ENCODE measurements at regions not wholly inside any gene's neighbourhood (a gene's known extent, or its start where the extent isn't known, plus 50 kb on each side); places are given as distances from the start of the nearest gene placed in this dataset.

DNA sequence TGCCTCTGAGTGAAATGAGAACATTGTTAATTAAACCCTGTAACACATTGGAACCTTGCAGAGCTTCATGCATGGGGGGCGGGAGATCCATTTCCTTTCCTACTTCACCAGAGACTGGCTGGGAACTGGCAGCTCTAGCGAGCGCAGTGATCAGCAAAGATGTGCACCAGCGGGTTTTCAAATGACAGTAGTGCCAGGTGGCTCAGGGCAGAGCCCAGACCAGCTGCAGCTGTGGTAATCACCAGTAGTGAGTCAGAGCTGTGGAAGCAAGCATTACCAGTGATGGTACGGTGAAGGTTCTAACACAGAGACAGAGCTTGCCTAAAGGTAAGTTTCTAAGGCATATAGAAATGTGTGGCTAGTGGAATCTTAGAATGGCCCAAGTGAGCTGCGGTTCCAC is 1009.7 kb upstream of the CELF2 start:
- no peak for TF ChIP-seq EP300 (IDR thresholded peaks at IDR 0.05)
- no peak for TF ChIP-seq POLR2A (IDR thresholded peaks at IDR 0.05)
- TF ChIP-seq POLR2AphosphoS5 (IDR thresholded peaks at IDR 0.05), result no peak
- TF ChIP-seq, protein P1, sequence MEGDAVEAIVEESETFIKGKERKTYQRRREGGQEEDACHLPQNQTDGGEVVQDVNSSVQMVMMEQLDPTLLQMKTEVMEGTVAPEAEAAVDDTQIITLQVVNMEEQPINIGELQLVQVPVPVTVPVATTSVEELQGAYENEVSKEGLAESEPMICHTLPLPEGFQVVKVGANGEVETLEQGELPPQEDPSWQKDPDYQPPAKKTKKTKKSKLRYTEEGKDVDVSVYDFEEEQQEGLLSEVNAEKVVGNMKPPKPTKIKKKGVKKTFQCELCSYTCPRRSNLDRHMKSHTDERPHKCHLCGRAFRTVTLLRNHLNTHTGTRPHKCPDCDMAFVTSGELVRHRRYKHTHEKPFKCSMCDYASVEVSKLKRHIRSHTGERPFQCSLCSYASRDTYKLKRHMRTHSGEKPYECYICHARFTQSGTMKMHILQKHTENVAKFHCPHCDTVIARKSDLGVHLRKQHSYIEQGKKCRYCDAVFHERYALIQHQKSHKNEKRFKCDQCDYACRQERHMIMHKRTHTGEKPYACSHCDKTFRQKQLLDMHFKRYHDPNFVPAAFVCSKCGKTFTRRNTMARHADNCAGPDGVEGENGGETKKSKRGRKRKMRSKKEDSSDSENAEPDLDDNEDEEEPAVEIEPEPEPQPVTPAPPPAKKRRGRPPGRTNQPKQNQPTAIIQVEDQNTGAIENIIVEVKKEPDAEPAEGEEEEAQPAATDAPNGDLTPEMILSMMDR (IDR thresholded peaks at IDR 0.05), result no peak
- intact Hi-C loops (cut with DNase I), result no loop called here
- H3K27me3 ChIP-seq, result no peaks in the 10 kb centered on the region
- 82 to 84% methylated on average over 6 of the region's 6 CpGs for WGBS, 2 donors
- H3K4me1 ChIP-seq, result no peaks in the 10 kb centered on the region
- no peak for DNase-seq
- no peaks in the 10 kb centered on the region for H3K9me3 ChIP-seq
- no peak overlapping the region for H3K27ac ChIP-seq
- no peak overlapping the region for H3K4me3 ChIP-seq
- H3K36me3 ChIP-seq, result no peaks in the 10 kb centered on the region

- no peaks in the 10 kb centered on the region for H3K9me3 ChIP-seq
- intact Hi-C loops (cut with DNase I), result no loop called here
- H3K4me1 ChIP-seq, result no peaks in the 10 kb centered on the region
- H3K27ac ChIP-seq, result no peak overlapping the region
- TF ChIP-seq POLR2A (IDR thresholded peaks at IDR 0.05), result no peak
- TF ChIP-seq EP300 (IDR thresholded peaks at IDR 0.05), result no peak
- TF ChIP-seq POLR2AphosphoS5 (IDR thresholded peaks at IDR 0.05), result no peak
- TF ChIP-seq, protein P1 (IDR thresholded peaks at IDR 0.05), result no peak
- no peak overlapping the region for H3K4me3 ChIP-seq
- 85 to 86% methylated on average over 2 of the region's 2 CpGs for WGBS, 2 donors
- no peaks in the 10 kb centered on the region for H3K27me3 ChIP-seq
- no peaks in the 10 kb centered on the region for H3K36me3 ChIP-seq
- DNase-seq, result no peak
Observed at GRCh38 chr10:10010397-10010796, 1007.3 kb upstream of the CELF2 start.

GRCh38 chr10:10014846-10015245 is 1002.8 kb upstream of the CELF2 start:
- intact Hi-C loops (cut with DNase I), result no loop called here
- DNase-seq, result no peak
- no peak overlapping the region for H3K4me3 ChIP-seq
- H3K36me3 ChIP-seq, result no peaks in the 10 kb centered on the region
- TF ChIP-seq POLR2AphosphoS5 (IDR thresholded peaks at IDR 0.05) (no peak), EP300 (IDR thresholded peaks at IDR 0.05) (no peak), POLR2A (IDR thresholded peaks at IDR 0.05) (no peak)
- TF ChIP-seq, protein P1 (IDR thresholded peaks at IDR 0.05), result no peak
- H3K9me3 ChIP-seq, result no peaks in the 10 kb centered on the region
- no peaks in the 10 kb centered on the region for H3K4me1 ChIP-seq
- H3K27ac ChIP-seq, result no peak overlapping the region
- WGBS, 2 donors, result 87 to 96% methylated on average over 1 of the region's 1 CpG
- H3K27me3 ChIP-seq, result no peaks in the 10 kb centered on the region

DNA sequence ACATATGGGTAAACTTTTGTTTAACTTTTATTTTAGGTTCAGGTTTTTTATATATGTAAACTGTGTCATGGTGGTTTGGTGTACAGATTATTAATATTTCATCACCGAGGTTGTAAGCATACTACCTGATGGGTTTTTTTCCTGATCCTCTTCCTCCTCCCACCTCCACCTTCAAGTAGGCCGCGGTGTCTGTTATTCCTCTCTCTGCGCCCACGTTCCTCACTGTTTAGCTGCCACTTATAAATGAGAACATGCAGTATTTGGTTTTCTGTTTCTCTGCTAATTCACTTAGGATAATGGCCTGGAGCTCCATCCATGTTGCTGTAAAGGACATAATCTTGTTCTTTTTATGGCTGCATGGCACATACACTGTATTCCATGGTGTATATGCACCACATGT is 1000.0 kb upstream of the CELF2 start:
- H3K27me3 ChIP-seq, result no peaks in the 10 kb centered on the region
- H3K9me3 ChIP-seq, result peaks cover 0 to 3% (median 0%) of the 10 kb centered on the region in 4 donors
- TF ChIP-seq EP300 (IDR thresholded peaks at IDR 0.05), result no peak
- TF ChIP-seq, protein P1 (IDR thresholded peaks at IDR 0.05), result no peak
- no peak for TF ChIP-seq POLR2AphosphoS5 (IDR thresholded peaks at IDR 0.05)
- TF ChIP-seq POLR2A (IDR thresholded peaks at IDR 0.05), result no peak
- DNase-seq, result no peak
- 76 to 82% methylated on average over 5 of the region's 5 CpGs for WGBS, 2 donors
- H3K4me1 ChIP-seq, result no peaks in the 10 kb centered on the region
- intact Hi-C loops (cut with DNase I), result no loop called here
- H3K27ac ChIP-seq, result no peak overlapping the region
- no peak overlapping the region for H3K4me3 ChIP-seq
- H3K36me3 ChIP-seq, result no peaks in the 10 kb centered on the region

GRCh38 chr10:10020945-10021344 is 996.7 kb upstream of the CELF2 start:
- intact Hi-C loops (cut with DNase I), result no loop called here
- Histone ChIP-seq H3K36me3 (no peaks in the 10 kb centered on the region), H3K4me1 (no peaks in the 10 kb centered on the region), H3K4me3 (no peak overlapping the region), H3K9me3 (peaks cover 0 to 3% (median 0%) of the 10 kb centered on the region in 4 donors), H3K27ac (no peak overlapping the region), H3K27me3 (no peaks in the 10 kb centered on the region)
- TF ChIP-seq POLR2AphosphoS5 (IDR thresholded peaks at IDR 0.05) (no peak), EP300 (IDR thresholded peaks at IDR 0.05) (no peak), POLR2A (IDR thresholded peaks at IDR 0.05) (no peak)
- TF ChIP-seq, protein P1 (IDR thresholded peaks at IDR 0.05), result no peak
- 27 to 54% methylated on average over 1 of the region's 1 CpG for WGBS, 2 donors
- DNase-seq, result no peak
